ENCODE measurements at regions not wholly inside any gene's neighbourhood (a gene's known extent, or its start where the extent isn't known, plus 50 kb on each side); places are given as distances from the start of the nearest gene placed in this dataset.

DNA sequence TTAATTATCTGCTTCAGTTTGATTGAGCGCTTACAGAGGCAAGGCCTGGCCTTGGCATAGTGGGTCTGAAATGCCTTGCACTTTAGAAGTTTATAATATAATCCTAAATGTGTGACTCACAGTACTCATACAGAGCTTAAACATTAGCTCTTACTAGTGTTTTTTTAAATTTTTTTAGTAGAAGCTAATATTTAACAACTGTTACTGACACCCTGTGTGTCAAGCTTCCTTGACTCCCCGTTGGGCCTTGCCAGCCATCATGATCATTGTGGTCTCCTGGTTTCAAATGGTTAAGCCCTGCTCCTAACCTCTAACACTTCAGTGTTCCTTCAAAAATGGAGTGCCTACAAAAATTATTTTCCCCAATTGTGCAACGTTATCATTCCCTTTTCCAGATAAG is 126.9 kb downstream of the GALC start:
- TF ChIP-seq POLR2A (IDR thresholded peaks at IDR 0.05): no peak
- TF ChIP-seq, protein P1, sequence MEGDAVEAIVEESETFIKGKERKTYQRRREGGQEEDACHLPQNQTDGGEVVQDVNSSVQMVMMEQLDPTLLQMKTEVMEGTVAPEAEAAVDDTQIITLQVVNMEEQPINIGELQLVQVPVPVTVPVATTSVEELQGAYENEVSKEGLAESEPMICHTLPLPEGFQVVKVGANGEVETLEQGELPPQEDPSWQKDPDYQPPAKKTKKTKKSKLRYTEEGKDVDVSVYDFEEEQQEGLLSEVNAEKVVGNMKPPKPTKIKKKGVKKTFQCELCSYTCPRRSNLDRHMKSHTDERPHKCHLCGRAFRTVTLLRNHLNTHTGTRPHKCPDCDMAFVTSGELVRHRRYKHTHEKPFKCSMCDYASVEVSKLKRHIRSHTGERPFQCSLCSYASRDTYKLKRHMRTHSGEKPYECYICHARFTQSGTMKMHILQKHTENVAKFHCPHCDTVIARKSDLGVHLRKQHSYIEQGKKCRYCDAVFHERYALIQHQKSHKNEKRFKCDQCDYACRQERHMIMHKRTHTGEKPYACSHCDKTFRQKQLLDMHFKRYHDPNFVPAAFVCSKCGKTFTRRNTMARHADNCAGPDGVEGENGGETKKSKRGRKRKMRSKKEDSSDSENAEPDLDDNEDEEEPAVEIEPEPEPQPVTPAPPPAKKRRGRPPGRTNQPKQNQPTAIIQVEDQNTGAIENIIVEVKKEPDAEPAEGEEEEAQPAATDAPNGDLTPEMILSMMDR (IDR thresholded peaks at IDR 0.05): no peak

All from thyroid gland (tissue), 4 donors.